GM12878 (cell line): ENCODE measurements at regions not wholly inside any gene's neighbourhood (a gene's known extent, or its start where the extent isn't known, plus 50 kb on each side); places are given as distances from the start of the nearest gene placed in this dataset.

Source experiments
- ATF7 ChIP-seq: fragments of 450-650 bp; IDR thresholded peaks from 2 replicates; pipeline ENCODE4 v1.6.1; 2016; ENCODE audit warnings: low read depth, mild to moderate bottlenecking
- BHLHE40 ChIP-seq, 2 experiments: fragments of 450-650 bp in 1 of 2; IDR thresholded peaks; 2 replicates each; pipeline ENCODE4 v1.6.1; 2011 to 2017; ENCODE audit warnings: low read depth in 2 of 2, borderline replicate concordance in 1 of 2, improper control_type of control experiment in 1 of 2, low read length in 1 of 2, mild to moderate bottlenecking in 1 of 2
- BMI1 ChIP-seq: fragments of 450-650 bp; IDR thresholded peaks from 2 replicates; pipeline ENCODE4 v1.6.1; 2016; ENCODE audit warnings: mild to moderate bottlenecking, moderate library complexity, borderline replicate concordance
- BRCA1 ChIP-seq: IDR thresholded peaks from 2 replicates; pipeline ENCODE4 v1.6.1; 2011; ENCODE audit warnings: low read depth, low read length, improper control_type of control experiment
- CHD2 ChIP-seq: IDR thresholded peaks from 2 replicates; pipeline ENCODE4 v1.6.1; 2011; ENCODE audit warnings: low read depth, low read length, improper control_type of control experiment, borderline replicate concordance
- EED ChIP-seq: sonication (generic); IDR thresholded peaks from 2 replicates; pipeline ENCODE4 v1.6.1; 2016; ENCODE audit warnings: antibody characterized with exemption, low read depth
- EZH2 ChIP-seq: IDR thresholded peaks from 2 replicates; pipeline ENCODE4 v1.6.1; 2012; ENCODE audit warnings: low read depth, mild to moderate bottlenecking, control low read depth, inconsistent platforms, low read length, borderline replicate concordance; ENCODE audit not compliant: control insufficient read depth
- IRF4 ChIP-seq: IDR thresholded peaks from 2 replicates; pipeline ENCODE4 v1.6.1; 2011; ENCODE audit warnings: low read depth, low read length
- JUND ChIP-seq: IDR thresholded peaks from 2 replicates; pipeline ENCODE4 v1.6.1; 2012; ENCODE audit warnings: low read depth, mild to moderate bottlenecking, low read length, improper control_type of control experiment, moderate library complexity
- KDM1A ChIP-seq: fragments of 200-600 bp; sonication (generic); IDR thresholded peaks from 2 replicates; pipeline ENCODE4 v1.6.1; 2016; ENCODE audit warnings: borderline replicate concordance
- NKRF ChIP-seq: fragments of 450-650 bp; conservative IDR thresholded peaks from 2 replicates; pipeline ENCODE4 v1.6.1; 2017; ENCODE audit warnings: mild to moderate bottlenecking, moderate library complexity
- PAX8 ChIP-seq: fragments of 450-650 bp; IDR thresholded peaks from 2 replicates; pipeline ENCODE4 v1.6.1; 2017; ENCODE audit warnings: mild to moderate bottlenecking, moderate library complexity
- RBBP5 ChIP-seq: fragments of 200-600 bp; sonication (generic); conservative IDR thresholded peaks from 2 replicates; pipeline ENCODE4 v1.6.1; 2016
- SMAD1 ChIP-seq: fragments of 450-650 bp; IDR thresholded peaks from 2 replicates; pipeline ENCODE4 v1.6.1; 2018; ENCODE audit warnings: mild to moderate bottlenecking, low read depth; ENCODE audit not compliant: partially characterized antibody
- SMAD5 ChIP-seq: IDR thresholded peaks from 2 replicates; pipeline ENCODE4 v1.6.1; 2016; ENCODE audit warnings: antibody characterized with exemption, low read depth
- STAT1 ChIP-seq: fragments of 450-650 bp; conservative IDR thresholded peaks from 2 replicates; pipeline ENCODE4 v1.6.1; 2014; ENCODE audit warnings: antibody characterized with exemption, mild to moderate bottlenecking
- SUZ12 ChIP-seq: fragments of 200-600 bp; sonication (generic); IDR thresholded peaks from one replicate; pipeline ENCODE4 v1.6.1; 2018; ENCODE audit warnings: antibody characterized with exemption, mild to moderate bottlenecking; ENCODE audit not compliant: unreplicated experiment
- TAF1 ChIP-seq: IDR thresholded peaks from 2 replicates; pipeline ENCODE4 v1.6.1; 2011; ENCODE audit warnings: mild to moderate bottlenecking, low read depth, low read length, borderline replicate concordance
- USF1 ChIP-seq: IDR thresholded peaks from 2 replicates; pipeline ENCODE4 v1.6.1; 2011; ENCODE audit warnings: borderline replicate concordance, low read depth, mild to moderate bottlenecking, moderate library complexity, mixed read lengths, low read length; ENCODE audit not compliant: insufficient read depth; ENCODE audit errors: extremely low read length
- ZBTB33 ChIP-seq: fragments of 450-650 bp; IDR thresholded peaks from 2 replicates; pipeline ENCODE4 v1.6.1; 2017; ENCODE audit warnings: mild to moderate bottlenecking
- TF ChIP-seq, protein P1 (sequence below): fragments of 150-350 bp; IDR thresholded peaks from 2 replicates; pipeline ENCODE4 v1.6.1; 2014; ENCODE audit warnings: mild to moderate bottlenecking, low read depth, low read length

- TF ChIP-seq NKRF = no peak
- no peak for TF ChIP-seq USF1
- 0 out of 2 replicates have a peak, but pooled peaks have one; percentile 22 for TF ChIP-seq TAF1
- TF ChIP-seq SUZ12 = no peak
- TF ChIP-seq, protein P1, sequence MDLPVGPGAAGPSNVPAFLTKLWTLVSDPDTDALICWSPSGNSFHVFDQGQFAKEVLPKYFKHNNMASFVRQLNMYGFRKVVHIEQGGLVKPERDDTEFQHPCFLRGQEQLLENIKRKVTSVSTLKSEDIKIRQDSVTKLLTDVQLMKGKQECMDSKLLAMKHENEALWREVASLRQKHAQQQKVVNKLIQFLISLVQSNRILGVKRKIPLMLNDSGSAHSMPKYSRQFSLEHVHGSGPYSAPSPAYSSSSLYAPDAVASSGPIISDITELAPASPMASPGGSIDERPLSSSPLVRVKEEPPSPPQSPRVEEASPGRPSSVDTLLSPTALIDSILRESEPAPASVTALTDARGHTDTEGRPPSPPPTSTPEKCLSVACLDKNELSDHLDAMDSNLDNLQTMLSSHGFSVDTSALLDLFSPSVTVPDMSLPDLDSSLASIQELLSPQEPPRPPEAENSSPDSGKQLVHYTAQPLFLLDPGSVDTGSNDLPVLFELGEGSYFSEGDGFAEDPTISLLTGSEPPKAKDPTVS = no peak
- no peak for TF ChIP-seq RBBP5
- TF ChIP-seq BMI1 = 0 out of 2 replicates have a peak, but pooled peaks have one; percentile 25
- peak; percentile 62 for TF ChIP-seq SMAD1
- no peak for TF ChIP-seq STAT1
- TF ChIP-seq PAX8 = no peak
- TF ChIP-seq BHLHE40 (IDR thresholded peaks at IDR 0.05; ENCODE audit: borderline replicate concordance in 1 of 2, low read depth in 2 of 2, low read length in 1 of 2) = peak; percentile 25 to 35; a peak in 2 of 4 replicates
- no peak for TF ChIP-seq BRCA1
- peak; percentile 61 for TF ChIP-seq IRF4
- no peak for TF ChIP-seq ZBTB33
- no peak for TF ChIP-seq EZH2
- peak; percentile 89 for TF ChIP-seq CHD2
- no peak for TF ChIP-seq SMAD5
- peak; percentile 99 for TF ChIP-seq EED
- TF ChIP-seq JUND = no peak
- TF ChIP-seq KDM1A = no peak
- TF ChIP-seq ATF7 = peak; percentile 70; the same call in 1 of the 2 replicates
Observed at GRCh38 chr10:31707093-31708039, 221.3 kb downstream of the ARHGAP12 start (continued).
